Spleen (tissue), 7 donors: ENCODE measurements at regions not wholly inside any gene's neighbourhood (a gene's known extent, or its start where the extent isn't known, plus 50 kb on each side); places are given as distances from the start of the nearest gene placed in this dataset.

Experiments
- CTCF ChIP-seq, 11 experiments: fragments of 200-600 bp in 7 of 11; fragments of 450-650 bp in 4 of 11; sonication (generic) in 4 of 11; IDR thresholded peaks in 8 of 11; conservative IDR thresholded peaks in 3 of 11; 1 replicate in 7 of 11; 2 replicates in 4 of 11; pipeline versions ENCODE4 v1.4.0 to v1.8.0; 2016 to 2021; ENCODE audit warnings: antibody characterized with exemption in 11 of 11, inconsistent platforms in 4 of 11, mild to moderate bottlenecking in 1 of 11
- POLR2A ChIP-seq, 3 donors: fragments of 450-650 bp; IDR thresholded peaks; one replicate each; pipeline ENCODE4 v1.5.1; 2017; ENCODE audit warnings: antibody characterized with exemption in 3 of 3, mild to moderate bottlenecking in 1 of 3
- donor health status: DM: no; HTN: no; CAD: no; lungs with moderate emphysema.
- donor health status: DM: no; HTN: no; CAD: no.
- donor health status: DM: no; HTN: no; CAD: no.

- TF ChIP-seq CTCF (IDR thresholded peaks at IDR 0.05 in 8 of 11, conservative IDR thresholded peaks at IDR 0.05 in 3 of 11) = no peak
- no peak for TF ChIP-seq POLR2A (IDR thresholded peaks at IDR 0.05)
These were observed 376.1 kb downstream of the SEC14L1 start for GRCh38 chr17:77516902-77517301.
